GM23338 (cell line): ENCODE measurements at regions not wholly inside any gene's neighbourhood (a gene's known extent, or its start where the extent isn't known, plus 50 kb on each side); places are given as distances from the start of the nearest gene placed in this dataset.

Experiments
- ATAC-seq: fragments of 200-7000 bp; cut with Tn5 transposase; 3 replicates; pipeline ENCODE4 v1.9.1; 2020
- DNase-seq: peaks from one replicate; pipeline ENCODE4 v3.0.0-alpha.2; 2015; ENCODE audit warnings: low spot score
- H2AFZ ChIP-seq: fragments of 200-600 bp; sonication (generic); 2 replicates; pipeline ENCODE4 v1.8.0; 2016; ENCODE audit warnings: antibody characterized with exemption, mild to moderate bottlenecking, moderate library complexity
- H3F3A ChIP-seq: fragments of 200-600 bp; sonication (generic); replicated peaks from 2 replicates; pipeline ENCODE4 v1.8.0; 2017; ENCODE audit warnings: antibody characterized with exemption, mixed run types, low read depth
- H3K27ac ChIP-seq: fragments of 200-600 bp; sonication (generic); 2 replicates; pipeline ENCODE4 v1.6.1; 2016; ENCODE audit warnings: low read depth
- H3K27me3 ChIP-seq: fragments of 200-600 bp; sonication (generic); 2 replicates; pipeline ENCODE4 v1.8.0; 2016; ENCODE audit warnings: mild to moderate bottlenecking, mixed run types, moderate library complexity; ENCODE audit not compliant: insufficient read depth
- H3K36me3 ChIP-seq: fragments of 200-600 bp; sonication (generic); 2 replicates; pipeline ENCODE4 v1.8.0; 2016; ENCODE audit warnings: mild to moderate bottlenecking; ENCODE audit not compliant: insufficient read depth
- H3K4me1 ChIP-seq: fragments of 200-600 bp; sonication (generic); 2 replicates; pipeline ENCODE4 v1.8.0; 2016; ENCODE audit warnings: mild to moderate bottlenecking, moderate library complexity; ENCODE audit not compliant: insufficient read depth
- H3K4me2 ChIP-seq: fragments of 200-600 bp; sonication (generic); 2 replicates; pipeline ENCODE4 v1.7.1; 2017; ENCODE audit warnings: mixed run types
- H3K4me3 ChIP-seq: fragments of 200-600 bp; sonication (generic); 2 replicates; pipeline ENCODE4 v1.6.1; 2016; ENCODE audit warnings: mixed run types
- H3K79me2 ChIP-seq: fragments of 200-600 bp; sonication (generic); replicated peaks from 2 replicates; pipeline ENCODE4 v1.8.0; 2017; ENCODE audit warnings: mild to moderate bottlenecking; ENCODE audit not compliant: insufficient read depth
- H3K9me2 ChIP-seq: fragments of 200-600 bp; sonication (generic); 2 replicates; pipeline ENCODE4 v1.8.0; 2017; ENCODE audit not compliant: insufficient read depth
- H4K20me1 ChIP-seq: fragments of 200-600 bp; sonication (generic); replicated peaks from 2 replicates; pipeline ENCODE4 v1.8.0; 2017; ENCODE audit warnings: mild to moderate bottlenecking; ENCODE audit not compliant: insufficient read depth
- H3K27ac Mint-ChIP-seq: 2 replicates; pipeline ENCODE4 v1.8.0; 2020; ENCODE audit warnings: inconsistent platforms, mild to moderate bottlenecking, moderate library complexity, mixed read lengths
- H3K27me3 Mint-ChIP-seq: 3 replicates; pipeline ENCODE4 v1.8.0; 2022; ENCODE audit warnings: low read depth, mild to moderate bottlenecking, moderate library complexity, mixed read lengths, inconsistent platforms; ENCODE audit not compliant: insufficient read depth, poor library complexity
- H3K36me3 Mint-ChIP-seq: 3 replicates; pipeline ENCODE4 v1.8.0; 2021; ENCODE audit warnings: low read depth, mild to moderate bottlenecking, inconsistent platforms, moderate library complexity, mixed read lengths
- H3K4me1 Mint-ChIP-seq: 3 replicates; pipeline ENCODE4 v1.8.0; 2020; ENCODE audit warnings: mild to moderate bottlenecking, inconsistent platforms, mixed read lengths
- H3K4me3 Mint-ChIP-seq: 3 replicates; pipeline ENCODE4 v1.8.0; 2021; ENCODE audit warnings: moderate library complexity, mild to moderate bottlenecking, inconsistent platforms, mixed read lengths
- H3K9me3 Mint-ChIP-seq: 3 replicates; pipeline ENCODE4 v1.8.0; 2020; ENCODE audit warnings: moderate library complexity, mild to moderate bottlenecking, inconsistent platforms, mixed read lengths
- CREB1 ChIP-seq: fragments of 250-450 bp; sonication (Bioruptor Pico); IDR thresholded peaks from 2 replicates; pipeline ENCODE4 v1.5.0; 2020; ENCODE audit warnings: low read depth, mild to moderate bottlenecking, moderate library complexity
- CTCF ChIP-seq, 2 experiments: fragments of 200-600 bp in 1 of 2; sonication (generic) in 1 of 2; conservative IDR thresholded peaks; 2 replicates each; pipeline versions ENCODE4 v1.5.1 to v1.6.1; 2016 to 2017; ENCODE audit warnings: antibody characterized with exemption in 2 of 2, low read depth in 2 of 2, mild to moderate bottlenecking in 2 of 2, moderate library complexity in 1 of 2
- ETS1 ChIP-seq: IDR thresholded peaks from 2 replicates; pipeline ENCODE4 v1.6.1; 2016; ENCODE audit warnings: antibody characterized with exemption
- EZH2 ChIP-seq: fragments of 200-600 bp; sonication (generic); IDR thresholded peaks from one replicate; pipeline ENCODE4 v1.8.0; 2017; ENCODE audit warnings: antibody characterized with exemption, mild to moderate bottlenecking, low read depth; ENCODE audit not compliant: unreplicated experiment
- EZH2phosphoT487 ChIP-seq: fragments of 200-600 bp; sonication (generic); IDR thresholded peaks from one replicate; pipeline ENCODE4 v1.8.1; 2018; ENCODE audit warnings: antibody characterized with exemption; ENCODE audit not compliant: unreplicated experiment
- JUNB ChIP-seq: IDR thresholded peaks from one replicate; pipeline ENCODE4 v1.6.1; 2016; ENCODE audit warnings: antibody characterized with exemption; ENCODE audit not compliant: unreplicated experiment
- NANOG ChIP-seq: IDR thresholded peaks from 2 replicates; pipeline ENCODE4 v1.6.1; 2016; ENCODE audit warnings: antibody characterized with exemption, borderline replicate concordance
- POLR2AphosphoS5 ChIP-seq: IDR thresholded peaks from 2 replicates; pipeline ENCODE4 v1.6.1; 2016; ENCODE audit warnings: antibody characterized with exemption, low read depth
- REST ChIP-seq: IDR thresholded peaks from one replicate; pipeline ENCODE4 v1.6.1; 2018; ENCODE audit warnings: antibody characterized with exemption; ENCODE audit not compliant: unreplicated experiment
- STAT1 ChIP-seq: IDR thresholded peaks from one replicate; pipeline ENCODE4 v1.6.1; 2016; ENCODE audit warnings: antibody characterized with exemption; ENCODE audit not compliant: unreplicated experiment
- ZNF114 ChIP-seq: fragments of 250-450 bp; sonication (Bioruptor Pico); IDR thresholded peaks from 2 replicates; pipeline ENCODE4 v1.5.0; 2020; ENCODE audit warnings: mild to moderate bottlenecking, moderate library complexity
- ZNF331 ChIP-seq: fragments of 250-450 bp; sonication (Bioruptor Pico); IDR thresholded peaks from 2 replicates; pipeline ENCODE4 v1.5.0; 2020; ENCODE audit warnings: low read depth, mild to moderate bottlenecking, moderate library complexity
- ZNF462 ChIP-seq: fragments of 250-450 bp; sonication (Bioruptor Pico); IDR thresholded peaks from 2 replicates; pipeline ENCODE4 v1.5.0; 2020; ENCODE audit warnings: mild to moderate bottlenecking, moderate library complexity

- no peaks in the 10 kb centered on the region for H4K20me1 ChIP-seq
- no peaks in the 10 kb centered on the region for H3K27me3 ChIP-seq
- Mint-ChIP-seq H3K4me3 (no peak overlapping the region), H3K36me3 (no peaks in the 10 kb centered on the region), H3K27me3 (no peaks in the 10 kb centered on the region), H3K4me1 (no peaks in the 10 kb centered on the region), H3K27ac (no peak overlapping the region), H3K9me3 (no peaks in the 10 kb centered on the region)
- no peaks in the 10 kb centered on the region for H3K79me2 ChIP-seq
- H3K36me3 ChIP-seq: no peaks in the 10 kb centered on the region
- no peak overlapping the region for H2AFZ ChIP-seq
- DNase-seq (no peak), ATAC-seq (no peak)
- no peak overlapping the region for H3K4me2 ChIP-seq
- TF ChIP-seq CTCF (conservative IDR thresholded peaks at IDR 0.05; ENCODE audit: low read depth in 2 of 2) (no peak), STAT1 (no peak), ZNF114 (CRISPR knock-in tag) (no peak), EZH2 (no peak), EZH2phosphoT487 (no peak), NANOG (no peak), CREB1 (no peak), ZNF331 (CRISPR knock-in tag) (no peak), ZNF462 (CRISPR knock-in tag) (no peak), POLR2AphosphoS5 (no peak), ETS1 (no peak), JUNB (no peak), REST (no peak)
- no peak overlapping the region for H3K27ac ChIP-seq
- H3F3A ChIP-seq: no peaks in the 10 kb centered on the region
- no peak overlapping the region for H3K4me3 ChIP-seq
- 0 out of 2 replicates have a peak, but pooled peaks cover 5% of the 10 kb centered on the region for H3K9me2 ChIP-seq
- no peaks in the 10 kb centered on the region for H3K4me1 ChIP-seq
Observed at GRCh38 chr5:105885266-105885665, 1785.5 kb downstream of the EFNA5 start.
